Karpas-422 (cell line): ENCODE measurements at regions not wholly inside any gene's neighbourhood (a gene's known extent, or its start where the extent isn't known, plus 50 kb on each side); places are given as distances from the start of the nearest gene placed in this dataset.

Experiments used
- DNase-seq: peaks from one replicate; pipeline ENCODE4 v3.0.0-alpha.2; 2015
- H2AFZ ChIP-seq: fragments of 200-600 bp; sonication (generic); 2 replicates; pipeline ENCODE4 v1.6.1; 2014; ENCODE audit warnings: antibody characterized with exemption, low read length, mixed read lengths
- H3K27ac ChIP-seq: fragments of 200-600 bp; sonication (generic); 2 replicates; pipeline ENCODE4 v1.5.1; 2014; ENCODE audit warnings: mild to moderate bottlenecking, low read length, moderate library complexity
- H3K27me3 ChIP-seq: fragments of 200-600 bp; sonication (generic); 2 replicates; pipeline ENCODE4 v1.6.1; 2014; ENCODE audit warnings: low read length, mixed read lengths
- H3K36me3 ChIP-seq: fragments of 200-600 bp; sonication (generic); 2 replicates; pipeline ENCODE4 v1.6.1; 2014; ENCODE audit warnings: low read length, mixed read lengths; ENCODE audit not compliant: insufficient read depth
- H3K4me1 ChIP-seq: fragments of 200-600 bp; sonication (generic); 2 replicates; pipeline ENCODE4 v1.6.1; 2014; ENCODE audit warnings: mild to moderate bottlenecking, low read length, mixed read lengths
- H3K4me2 ChIP-seq: fragments of 200-600 bp; sonication (generic); 2 replicates; pipeline ENCODE4 v1.6.1; 2014; ENCODE audit warnings: low read length, low read depth, mild to moderate bottlenecking; ENCODE audit not compliant: poor library complexity, severe bottlenecking
- H3K4me3 ChIP-seq: fragments of 200-600 bp; sonication (generic); 2 replicates; pipeline ENCODE4 v1.5.1; 2014; ENCODE audit warnings: mild to moderate bottlenecking, antibody characterized with exemption, low read length, mixed read lengths
- H3K79me2 ChIP-seq: fragments of 200-600 bp; sonication (generic); 2 replicates; pipeline ENCODE4 v1.6.1; 2014; ENCODE audit warnings: mild to moderate bottlenecking, low read length, mixed read lengths
- H3K9ac ChIP-seq: fragments of 200-600 bp; sonication (generic); 2 replicates; pipeline ENCODE4 v1.6.0; 2014; ENCODE audit warnings: low read length
- H3K9me2 ChIP-seq: fragments of 200-600 bp; sonication (generic), shearing (Covaris generic); replicated peaks from 2 replicates; pipeline ENCODE4 v1.6.0; 2014; ENCODE audit warnings: mild to moderate bottlenecking, low read length, moderate library complexity; ENCODE audit not compliant: insufficient read depth
- H3K9me3 ChIP-seq: fragments of 300-700, 200-600 bp; sonication (generic); 2 replicates; pipeline ENCODE4 v1.6.1; 2014; ENCODE audit warnings: low read length, mixed read lengths
- H4K20me1 ChIP-seq: fragments of 200-600 bp; sonication (generic); 2 replicates; pipeline ENCODE4 v1.6.1; 2014; ENCODE audit warnings: mild to moderate bottlenecking, antibody characterized with exemption, low read length, low read depth; ENCODE audit not compliant: insufficient read depth

DNA sequence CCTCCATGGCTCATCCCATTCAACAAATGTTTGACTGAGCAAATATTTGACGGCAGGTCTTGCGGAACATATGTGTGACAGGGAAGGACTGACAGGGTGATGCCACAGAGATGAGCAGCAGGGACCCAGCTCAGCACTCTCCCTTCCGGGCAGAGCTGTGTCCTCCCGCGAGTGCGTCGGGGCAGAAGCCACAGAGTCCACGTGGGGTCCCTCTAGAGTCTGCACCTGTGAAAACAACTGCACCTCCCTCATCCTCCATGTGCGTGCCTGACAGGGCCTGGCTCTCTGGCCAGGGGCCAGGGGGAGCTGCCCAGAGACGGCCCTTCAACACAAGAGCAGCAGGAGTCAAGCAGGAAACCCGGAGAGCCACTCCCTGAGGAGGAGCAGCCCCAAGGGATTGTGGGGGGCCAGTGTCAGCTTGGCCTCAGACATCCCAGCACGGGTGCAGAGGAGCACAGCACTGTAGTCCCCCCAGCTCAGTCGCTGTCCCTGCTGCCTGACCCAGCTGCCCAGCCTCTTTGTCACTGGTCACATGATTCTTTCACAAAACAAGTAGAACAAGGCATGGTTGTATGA is 83.6 kb upstream of the TMEM72 start:
- H3K27me3 ChIP-seq: no peaks in the 10 kb centered on the region
- no peaks in the 10 kb centered on the region for H3K79me2 ChIP-seq
- no peaks in the 10 kb centered on the region for H3K9me3 ChIP-seq
- no peak overlapping the region for H3K4me2 ChIP-seq
- H4K20me1 ChIP-seq: no peaks in the 10 kb centered on the region
- H2AFZ ChIP-seq: no peak overlapping the region
- no peak overlapping the region for H3K9ac ChIP-seq
- H3K9me2 ChIP-seq: no peaks in the 10 kb centered on the region
- no peak overlapping the region for H3K4me3 ChIP-seq
- DNase-seq: no peak
- H3K36me3 ChIP-seq: no peaks in the 10 kb centered on the region
- H3K27ac ChIP-seq: no peak overlapping the region
- H3K4me1 ChIP-seq: no peaks in the 10 kb centered on the region

- Histone ChIP-seq H3K9ac (no peak overlapping the region), H2AFZ (no peak overlapping the region), H3K79me2 (no peaks in the 10 kb centered on the region), H3K9me2 (no peaks in the 10 kb centered on the region), H3K36me3 (no peaks in the 10 kb centered on the region), H4K20me1 (no peaks in the 10 kb centered on the region), H3K4me3 (no peak overlapping the region), H3K4me2 (no peak overlapping the region), H3K9me3 (no peaks in the 10 kb centered on the region), H3K4me1 (no peaks in the 10 kb centered on the region), H3K27ac (no peak overlapping the region), H3K27me3 (no peaks in the 10 kb centered on the region)
- DNase-seq: no peak
Observed at GRCh38 chr10:44828508-44829142, 82.5 kb upstream of the TMEM72 start.

DNA sequence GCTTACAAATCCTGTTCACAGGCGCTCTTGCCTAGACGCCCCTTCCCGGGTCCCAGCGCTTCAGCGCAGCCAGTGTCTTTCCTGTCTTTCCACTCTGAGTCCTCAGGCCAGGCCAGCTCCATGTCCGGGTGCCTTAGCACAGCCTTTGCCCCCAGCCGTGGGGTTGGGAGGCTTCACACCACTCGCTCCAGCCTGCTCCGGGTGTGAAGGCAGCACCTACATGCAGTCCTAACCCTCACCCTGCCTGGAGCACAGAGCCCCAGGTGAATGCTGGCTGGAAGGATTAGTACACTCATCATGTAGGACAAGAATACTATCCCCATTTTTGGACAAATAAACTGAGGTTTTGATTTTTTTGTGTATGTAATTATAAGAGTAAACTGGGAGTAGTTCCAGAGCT is 81.7 kb upstream of the TMEM72 start:
- H2AFZ ChIP-seq: no peak overlapping the region
- no peaks in the 10 kb centered on the region for H4K20me1 ChIP-seq
- H3K4me1 ChIP-seq: no peaks in the 10 kb centered on the region
- DNase-seq: no peak
- H3K79me2 ChIP-seq: no peaks in the 10 kb centered on the region
- no peak overlapping the region for H3K9ac ChIP-seq
- H3K27ac ChIP-seq: no peak overlapping the region
- no peaks in the 10 kb centered on the region for H3K36me3 ChIP-seq
- H3K27me3 ChIP-seq: no peaks in the 10 kb centered on the region
- no peaks in the 10 kb centered on the region for H3K9me2 ChIP-seq
- H3K4me3 ChIP-seq: no peak overlapping the region
- H3K4me2 ChIP-seq: no peak overlapping the region
- no peaks in the 10 kb centered on the region for H3K9me3 ChIP-seq

DNA sequence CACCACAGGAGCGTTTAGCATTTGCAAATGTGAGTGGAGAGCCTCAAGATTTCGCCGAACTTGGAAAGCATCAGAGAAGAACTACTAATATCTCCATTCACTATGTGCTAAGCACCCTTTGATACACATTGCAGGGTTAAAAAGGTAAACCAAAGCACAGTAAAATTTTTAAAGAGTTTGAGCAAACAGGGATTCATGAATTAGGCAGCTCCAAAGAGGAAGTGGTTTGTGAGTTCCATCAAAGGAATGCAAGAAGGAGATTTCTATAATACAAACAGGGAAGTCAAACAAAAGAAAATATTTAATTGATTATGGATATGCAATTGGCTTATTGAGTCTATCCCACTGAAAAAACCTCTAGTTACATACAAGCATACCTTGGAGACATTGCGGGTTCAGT is 81.1 kb upstream of the TMEM72 start:
- Histone ChIP-seq H3K9me3 (no peaks in the 10 kb centered on the region), H4K20me1 (no peaks in the 10 kb centered on the region), H3K36me3 (no peaks in the 10 kb centered on the region), H3K27ac (no peak overlapping the region), H3K4me2 (no peak overlapping the region), H3K4me3 (no peak overlapping the region), H3K27me3 (no peaks in the 10 kb centered on the region), H3K9me2 (no peaks in the 10 kb centered on the region), H3K79me2 (no peaks in the 10 kb centered on the region), H3K9ac (no peak overlapping the region), H2AFZ (no peak overlapping the region), H3K4me1 (no peaks in the 10 kb centered on the region)
- no peak for DNase-seq

- no peak overlapping the region for H2AFZ ChIP-seq
- no peaks in the 10 kb centered on the region for H3K79me2 ChIP-seq
- H3K9me3 ChIP-seq: no peaks in the 10 kb centered on the region
- H3K9me2 ChIP-seq: no peaks in the 10 kb centered on the region
- no peaks in the 10 kb centered on the region for H4K20me1 ChIP-seq
- no peak overlapping the region for H3K27ac ChIP-seq
- no peaks in the 10 kb centered on the region for H3K36me3 ChIP-seq
- no peak overlapping the region for H3K4me3 ChIP-seq
- H3K27me3 ChIP-seq: no peaks in the 10 kb centered on the region
- DNase-seq: no peak
- H3K4me2 ChIP-seq: no peak overlapping the region
- no peaks in the 10 kb centered on the region for H3K4me1 ChIP-seq
- no peak overlapping the region for H3K9ac ChIP-seq
Observed at GRCh38 chr10:44831581-44831980, 79.6 kb upstream of the TMEM72 start.

- Histone ChIP-seq H2AFZ (no peak overlapping the region), H3K9ac (no peak overlapping the region), H3K79me2 (no peaks in the 10 kb centered on the region), H3K9me2 (no peaks in the 10 kb centered on the region), H3K9me3 (no peaks in the 10 kb centered on the region), H3K4me1 (no peaks in the 10 kb centered on the region), H3K4me2 (no peak overlapping the region), H3K27ac (no peak overlapping the region), H4K20me1 (no peaks in the 10 kb centered on the region), H3K4me3 (no peak overlapping the region), H3K27me3 (no peaks in the 10 kb centered on the region), H3K36me3 (no peaks in the 10 kb centered on the region)
- no peak for DNase-seq
Observed at GRCh38 chr10:44832595-44833390, 78.3 kb upstream of the TMEM72 start.

GRCh38 chr10:44834131-44834530 is 77.0 kb upstream of the TMEM72 start:
- no peak for DNase-seq
- Histone ChIP-seq H3K9ac (no peak overlapping the region), H3K4me2 (no peak overlapping the region), H3K79me2 (no peaks in the 10 kb centered on the region), H3K9me3 (no peaks in the 10 kb centered on the region), H3K4me1 (no peaks in the 10 kb centered on the region), H3K36me3 (no peaks in the 10 kb centered on the region), H2AFZ (no peak overlapping the region), H4K20me1 (no peaks in the 10 kb centered on the region), H3K9me2 (no peaks in the 10 kb centered on the region), H3K27me3 (no peaks in the 10 kb centered on the region), H3K27ac (no peak overlapping the region), H3K4me3 (no peak overlapping the region)

- no peaks in the 10 kb centered on the region for H3K36me3 ChIP-seq
- H2AFZ ChIP-seq: no peak overlapping the region
- no peaks in the 10 kb centered on the region for H3K27me3 ChIP-seq
- no peak overlapping the region for H3K4me3 ChIP-seq
- no peak overlapping the region for H3K9ac ChIP-seq
- no peak overlapping the region for H3K4me2 ChIP-seq
- H3K4me1 ChIP-seq: no peaks in the 10 kb centered on the region
- H3K9me2 ChIP-seq: no peaks in the 10 kb centered on the region
- DNase-seq: no peak
- no peaks in the 10 kb centered on the region for H4K20me1 ChIP-seq
- no peaks in the 10 kb centered on the region for H3K9me3 ChIP-seq
- H3K79me2 ChIP-seq: no peaks in the 10 kb centered on the region
- no peak overlapping the region for H3K27ac ChIP-seq
Observed at GRCh38 chr10:44835300-44835699, 75.8 kb upstream of the TMEM72 start.
